Ovary (tissue), 3 donors: ENCODE measurements at regions not wholly inside any gene's neighbourhood (a gene's known extent, or its start where the extent isn't known, plus 50 kb on each side); places are given as distances from the start of the nearest gene placed in this dataset.

ENCODE experiments used
- CTCF ChIP-seq, 3 donors: fragments of 450-650 bp in 2 of 3; fragments of 200-600 bp in 1 of 3; IDR thresholded peaks; one replicate each; pipeline versions ENCODE4 v1.5.1 to v1.8.0; 2016 to 2022; ENCODE audit warnings: antibody characterized with exemption in 3 of 3, mild to moderate bottlenecking in 1 of 3
- EP300 ChIP-seq: sonication (generic); formaldehyde crosslinking; IDR thresholded peaks from one replicate; pipeline ENCODE4 v1.6.1; 2017; ENCODE audit warnings: antibody characterized with exemption
- donor health status: DM: no; HTN: no; CAD: no.

GRCh38 chr12:19772776-19773175, 333.5 kb downstream of the AEBP2 start:
- TF ChIP-seq CTCF (IDR thresholded peaks at IDR 0.05) (no peak), EP300 (no peak)
